ENCODE measurements at regions not wholly inside any gene's neighbourhood (a gene's known extent, or its start where the extent isn't known, plus 50 kb on each side); places are given as distances from the start of the nearest gene placed in this dataset.

GRCh38 chr5:133824661-133825254, 143.7 kb downstream of the C5orf15 start:
- TF ChIP-seq, protein P1, sequence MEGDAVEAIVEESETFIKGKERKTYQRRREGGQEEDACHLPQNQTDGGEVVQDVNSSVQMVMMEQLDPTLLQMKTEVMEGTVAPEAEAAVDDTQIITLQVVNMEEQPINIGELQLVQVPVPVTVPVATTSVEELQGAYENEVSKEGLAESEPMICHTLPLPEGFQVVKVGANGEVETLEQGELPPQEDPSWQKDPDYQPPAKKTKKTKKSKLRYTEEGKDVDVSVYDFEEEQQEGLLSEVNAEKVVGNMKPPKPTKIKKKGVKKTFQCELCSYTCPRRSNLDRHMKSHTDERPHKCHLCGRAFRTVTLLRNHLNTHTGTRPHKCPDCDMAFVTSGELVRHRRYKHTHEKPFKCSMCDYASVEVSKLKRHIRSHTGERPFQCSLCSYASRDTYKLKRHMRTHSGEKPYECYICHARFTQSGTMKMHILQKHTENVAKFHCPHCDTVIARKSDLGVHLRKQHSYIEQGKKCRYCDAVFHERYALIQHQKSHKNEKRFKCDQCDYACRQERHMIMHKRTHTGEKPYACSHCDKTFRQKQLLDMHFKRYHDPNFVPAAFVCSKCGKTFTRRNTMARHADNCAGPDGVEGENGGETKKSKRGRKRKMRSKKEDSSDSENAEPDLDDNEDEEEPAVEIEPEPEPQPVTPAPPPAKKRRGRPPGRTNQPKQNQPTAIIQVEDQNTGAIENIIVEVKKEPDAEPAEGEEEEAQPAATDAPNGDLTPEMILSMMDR (conservative IDR thresholded peaks at IDR 0.05 in 1 of 2, IDR thresholded peaks at IDR 0.05 in 1 of 2; ENCODE audit: extremely low read depth in 1 of 2, insufficient read depth in 1 of 2, low read depth in 1 of 2, low read length in 2 of 2): no peak
- TF ChIP-seq EZH2 (IDR thresholded peaks at IDR 0.05; ENCODE audit: borderline replicate concordance, low read length): no peak
